ENCODE measurements at regions not wholly inside any gene's neighbourhood (a gene's known extent, or its start where the extent isn't known, plus 50 kb on each side); places are given as distances from the start of the nearest gene placed in this dataset.

- Histone ChIP-seq H3K36me3 (no peaks in the 10 kb centered on the region), H3K4me1 (no peaks in the 10 kb centered on the region), H3K4me3 (no peak overlapping the region), H3K27me3 (no peaks in the 10 kb centered on the region), H3K27ac (no peak overlapping the region), H3K9me3 (peaks cover 0 to 6% (median 5%) of the 10 kb centered on the region in 4 donors)
- no peak for DNase-seq (ENCODE audit: low spot score in 2 of 2)
- no peak for TF ChIP-seq EP300 (IDR thresholded peaks at IDR 0.05)
- no peak for TF ChIP-seq POLR2A (IDR thresholded peaks at IDR 0.05)
- no peak for TF ChIP-seq CTCF (IDR thresholded peaks at IDR 0.05)
- WGBS, 2 donors: 49 to 50% methylated on average over 6 of the region's 6 CpGs
These were observed 218.0 kb upstream of the AMOT start for GRCh38 chrX:113058634-113059033.

- Histone ChIP-seq H3K27ac (no peak overlapping the region), H3K4me3 (no peak overlapping the region), H3K27me3 (no peaks in the 10 kb centered on the region), H3K4me1 (no peaks in the 10 kb centered on the region), H3K36me3 (no peaks in the 10 kb centered on the region), H3K9me3 (no peaks in the 10 kb centered on the region)
- no peak for DNase-seq (ENCODE audit: low spot score in 2 of 2)
- 59 to 83% methylated on average over 1 of the region's 1 CpG for WGBS, 2 donors
- TF ChIP-seq CTCF (IDR thresholded peaks at IDR 0.05): no peak
- TF ChIP-seq POLR2A (IDR thresholded peaks at IDR 0.05): no peak
- no peak for TF ChIP-seq EP300 (IDR thresholded peaks at IDR 0.05)
These were observed 208.3 kb upstream of the AMOT start for GRCh38 chrX:113048896-113049295.

GRCh38 chrX:113048480-113048879, 207.8 kb upstream of the AMOT start:
- no peaks in the 10 kb centered on the region for H3K9me3 ChIP-seq
- TF ChIP-seq EP300 (IDR thresholded peaks at IDR 0.05) (no peak), POLR2A (IDR thresholded peaks at IDR 0.05) (no peak), CTCF (IDR thresholded peaks at IDR 0.05) (no peak)
- no peaks in the 10 kb centered on the region for H3K27me3 ChIP-seq
- no peak overlapping the region for H3K27ac ChIP-seq
- no peaks in the 10 kb centered on the region for H3K4me1 ChIP-seq
- no peak for DNase-seq (ENCODE audit: low spot score in 2 of 2)
- no peaks in the 10 kb centered on the region for H3K36me3 ChIP-seq
- no peak overlapping the region for H3K4me3 ChIP-seq
- WGBS, 2 donors: 85 to 90% methylated on average over 2 of the region's 2 CpGs

- Histone ChIP-seq H3K27me3 (no peaks in the 10 kb centered on the region), H3K9me3 (peaks cover 0 to 3% (median 0%) of the 10 kb centered on the region in 4 donors), H3K4me3 (no peak overlapping the region), H3K4me1 (no peaks in the 10 kb centered on the region), H3K27ac (no peak overlapping the region), H3K36me3 (no peaks in the 10 kb centered on the region)
- no peak for TF ChIP-seq EP300 (IDR thresholded peaks at IDR 0.05)
- no peak for TF ChIP-seq CTCF (IDR thresholded peaks at IDR 0.05)
- 59 to 65% methylated on average over 2 to 3 of the region's 3 CpGs for WGBS, 2 donors
- DNase-seq (ENCODE audit: low spot score in 2 of 2): no peak
These were observed 193.5 kb upstream of the AMOT start for GRCh38 chrX:113033966-113034680.

- TF ChIP-seq CTCF (IDR thresholded peaks at IDR 0.05): no peak
- no peak for TF ChIP-seq EP300 (IDR thresholded peaks at IDR 0.05)
- TF ChIP-seq POLR2A (IDR thresholded peaks at IDR 0.05): no peak
- Histone ChIP-seq H3K4me1 (no peaks in the 10 kb centered on the region), H3K36me3 (no peaks in the 10 kb centered on the region), H3K27me3 (peaks cover 0 to 3% of the 10 kb centered on the region in 2 donors), H3K9me3 (no peaks in the 10 kb centered on the region), H3K27ac (no peak overlapping the region), H3K4me3 (no peak overlapping the region)
- DNase-seq (ENCODE audit: low spot score in 2 of 2): no peak
These were observed 179.3 kb upstream of the AMOT start for GRCh38 chrX:113019958-113020357.

Measured in tibial nerve (tissue), 4 donors.